ENCODE measurements at regions not wholly inside any gene's neighbourhood (a gene's known extent, or its start where the extent isn't known, plus 50 kb on each side); places are given as distances from the start of the nearest gene placed in this dataset.

GRCh38 chr12:74836567-74836966 lies 298.9 kb downstream of the ATXN7L3B start:
- Histone ChIP-seq H2AFZ (ENCODE audit: insufficient read depth, low read length, poor library complexity) (no peak overlapping the region), H3K27me3 (ENCODE audit: insufficient read depth, low read length) (no peaks in the 10 kb centered on the region), H3K9ac (ENCODE audit: low read length) (no peak overlapping the region), H3K27ac (ENCODE audit: low read depth, low read length) (no peak overlapping the region), H3K4me2 (ENCODE audit: low read length) (no peak overlapping the region), H3K9me3 (ENCODE audit: insufficient read depth, low read depth, low read length) (peaks cover 6% of the 10 kb centered on the region), H3K4me1 (ENCODE audit: control insufficient read depth in 1 of 2, insufficient read depth in 2 of 2, low read length in 2 of 2) (no peaks in the 10 kb centered on the region), H4K8ac (ENCODE audit: low read depth, low read length) (no peak overlapping the region), H2BK120ac (ENCODE audit: insufficient read depth, low read length, poor library complexity) (no peak overlapping the region), H2BK5ac (ENCODE audit: low read depth, low read length, poor library complexity) (no peak overlapping the region), H4K12ac (ENCODE audit: low read depth, low read length) (no peak overlapping the region), H3K14ac (ENCODE audit: low read length) (no peak overlapping the region), H3K18ac (ENCODE audit: low read length) (no peak overlapping the region), H4K91ac (ENCODE audit: low read depth, low read length) (no peak overlapping the region), H3K4me3 (ENCODE audit: low read depth, low read length) (no peak overlapping the region), H2BK12ac (ENCODE audit: low read length) (no peak overlapping the region), H3K79me1 (ENCODE audit: low read length) (no peaks in the 10 kb centered on the region), H2AK5ac (ENCODE audit: low read length) (no peak overlapping the region), H3K23ac (ENCODE audit: low read length) (no peak overlapping the region), H3K36me3 (ENCODE audit: control insufficient read depth in 1 of 2, insufficient read depth in 2 of 2, low read length in 2 of 2) (no peaks in the 10 kb centered on the region), H3K79me2 (ENCODE audit: control insufficient read depth, insufficient read depth, low read length, poor library complexity) (no peaks in the 10 kb centered on the region), H3K4ac (ENCODE audit: low read depth, low read length) (no peak overlapping the region)
- WGBS (ENCODE audit: extremely low coverage, insufficient coverage, insufficient read length), result no CpG with 5 or more reads among the region's 2 CpGs
- no peak for DNase-seq

DNA sequence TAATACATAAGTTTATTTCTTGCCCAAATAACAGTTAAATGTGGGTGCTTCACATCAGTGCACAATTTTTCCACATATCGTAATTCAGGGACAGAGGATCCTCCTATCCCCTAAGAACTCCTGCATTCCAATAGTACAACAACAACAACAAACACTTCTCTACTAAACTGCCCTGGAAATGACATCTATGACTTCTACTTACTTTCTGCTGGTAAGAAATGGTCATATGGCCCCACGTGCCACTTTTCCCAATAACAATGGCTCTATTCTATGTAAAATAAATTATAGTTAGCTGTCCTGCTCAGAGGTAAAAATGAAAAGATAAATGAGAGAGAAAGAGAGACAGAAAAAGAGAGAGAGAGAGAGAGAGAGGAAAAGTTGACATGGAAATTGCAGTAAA lies 308.5 kb downstream of the ATXN7L3B start:
- Histone ChIP-seq H3K14ac (ENCODE audit: low read length) (no peak overlapping the region), H3K4me3 (ENCODE audit: low read depth, low read length) (no peak overlapping the region), H3K79me1 (ENCODE audit: low read length) (no peaks in the 10 kb centered on the region), H3K36me3 (ENCODE audit: control insufficient read depth in 1 of 2, insufficient read depth in 2 of 2, low read length in 2 of 2) (no peaks in the 10 kb centered on the region), H4K8ac (ENCODE audit: low read depth, low read length) (no peak overlapping the region), H3K27ac (ENCODE audit: low read depth, low read length) (no peak overlapping the region), H3K9ac (ENCODE audit: low read length) (no peak overlapping the region), H3K23ac (ENCODE audit: low read length) (no peak overlapping the region), H3K4ac (ENCODE audit: low read depth, low read length) (no peak overlapping the region), H3K18ac (ENCODE audit: low read length) (no peak overlapping the region), H4K91ac (ENCODE audit: low read depth, low read length) (no peak overlapping the region), H3K9me3 (ENCODE audit: insufficient read depth, low read depth, low read length) (no peaks in the 10 kb centered on the region), H2BK12ac (ENCODE audit: low read length) (no peak overlapping the region), H3K79me2 (ENCODE audit: control insufficient read depth, insufficient read depth, low read length, poor library complexity) (no peaks in the 10 kb centered on the region), H2BK120ac (ENCODE audit: insufficient read depth, low read length, poor library complexity) (no peak overlapping the region), H2BK5ac (ENCODE audit: low read depth, low read length, poor library complexity) (no peak overlapping the region), H2AK5ac (ENCODE audit: low read length) (no peak overlapping the region), H3K4me1 (ENCODE audit: control insufficient read depth in 1 of 2, insufficient read depth in 2 of 2, low read length in 2 of 2) (no peaks in the 10 kb centered on the region), H4K12ac (ENCODE audit: low read depth, low read length) (no peak overlapping the region), H2AFZ (ENCODE audit: insufficient read depth, low read length, poor library complexity) (no peak overlapping the region), H3K4me2 (ENCODE audit: low read length) (no peak overlapping the region), H3K27me3 (ENCODE audit: insufficient read depth, low read length) (no peaks in the 10 kb centered on the region)
- no CpG with 5 or more reads among the region's 2 CpGs for WGBS (ENCODE audit: extremely low coverage, insufficient coverage, insufficient read length)
- no peak for DNase-seq

GRCh38 chr12:74847169-74847568 lies 309.5 kb downstream of the ATXN7L3B start:
- DNase-seq, result no peak
- no peak overlapping the region for H2AFZ ChIP-seq (ENCODE audit: insufficient read depth, low read length, poor library complexity)
- no peaks in the 10 kb centered on the region for H3K79me1 ChIP-seq (ENCODE audit: low read length)
- H4K91ac ChIP-seq (ENCODE audit: low read depth, low read length), result no peak overlapping the region
- no peak overlapping the region for H3K23ac ChIP-seq (ENCODE audit: low read length)
- H2BK120ac ChIP-seq (ENCODE audit: insufficient read depth, low read length, poor library complexity), result no peak overlapping the region
- H3K4me1 ChIP-seq (ENCODE audit: control insufficient read depth in 1 of 2, insufficient read depth in 2 of 2, low read length in 2 of 2), result no peaks in the 10 kb centered on the region
- no peak overlapping the region for H3K4ac ChIP-seq (ENCODE audit: low read depth, low read length)
- H3K4me3 ChIP-seq (ENCODE audit: low read depth, low read length), result no peak overlapping the region
- H3K27me3 ChIP-seq (ENCODE audit: insufficient read depth, low read length), result no peaks in the 10 kb centered on the region
- H2BK5ac ChIP-seq (ENCODE audit: low read depth, low read length, poor library complexity), result no peak overlapping the region
- no peak overlapping the region for H3K14ac ChIP-seq (ENCODE audit: low read length)
- H3K9me3 ChIP-seq (ENCODE audit: insufficient read depth, low read depth, low read length), result no peaks in the 10 kb centered on the region
- no peak overlapping the region for H4K8ac ChIP-seq (ENCODE audit: low read depth, low read length)
- no peak overlapping the region for H4K12ac ChIP-seq (ENCODE audit: low read depth, low read length)
- no peaks in the 10 kb centered on the region for H3K36me3 ChIP-seq (ENCODE audit: control insufficient read depth in 1 of 2, insufficient read depth in 2 of 2, low read length in 2 of 2)
- H3K4me2 ChIP-seq (ENCODE audit: low read length), result no peak overlapping the region
- no peak overlapping the region for H2AK5ac ChIP-seq (ENCODE audit: low read length)
- no peak overlapping the region for H3K18ac ChIP-seq (ENCODE audit: low read length)
- no peak overlapping the region for H3K27ac ChIP-seq (ENCODE audit: low read depth, low read length)
- WGBS (ENCODE audit: extremely low coverage, insufficient coverage, insufficient read length), result no CpG with 5 or more reads among the region's 5 CpGs
- no peak overlapping the region for H3K9ac ChIP-seq (ENCODE audit: low read length)
- H3K79me2 ChIP-seq (ENCODE audit: control insufficient read depth, insufficient read depth, low read length, poor library complexity), result no peaks in the 10 kb centered on the region
- no peak overlapping the region for H2BK12ac ChIP-seq (ENCODE audit: low read length)

- Histone ChIP-seq H4K8ac (ENCODE audit: low read depth, low read length) (no peak overlapping the region), H3K23ac (ENCODE audit: low read length) (no peak overlapping the region), H3K79me1 (ENCODE audit: low read length) (no peaks in the 10 kb centered on the region), H4K91ac (ENCODE audit: low read depth, low read length) (no peak overlapping the region), H3K4me3 (ENCODE audit: low read depth, low read length) (no peak overlapping the region), H2BK12ac (ENCODE audit: low read length) (no peak overlapping the region), H3K4me1 (ENCODE audit: control insufficient read depth in 1 of 2, insufficient read depth in 2 of 2, low read length in 2 of 2) (no peaks in the 10 kb centered on the region), H3K9ac (ENCODE audit: low read length) (no peak overlapping the region), H3K36me3 (ENCODE audit: control insufficient read depth in 1 of 2, insufficient read depth in 2 of 2, low read length in 2 of 2) (no peaks in the 10 kb centered on the region), H2BK5ac (ENCODE audit: low read depth, low read length, poor library complexity) (no peak overlapping the region), H3K27me3 (ENCODE audit: insufficient read depth, low read length) (no peaks in the 10 kb centered on the region), H3K27ac (ENCODE audit: low read depth, low read length) (no peak overlapping the region), H3K4me2 (ENCODE audit: low read length) (no peak overlapping the region), H4K12ac (ENCODE audit: low read depth, low read length) (no peak overlapping the region), H3K9me3 (ENCODE audit: insufficient read depth, low read depth, low read length) (no peaks in the 10 kb centered on the region), H2AFZ (ENCODE audit: insufficient read depth, low read length, poor library complexity) (no peak overlapping the region), H2BK120ac (ENCODE audit: insufficient read depth, low read length, poor library complexity) (no peak overlapping the region), H2AK5ac (ENCODE audit: low read length) (no peak overlapping the region), H3K79me2 (ENCODE audit: control insufficient read depth, insufficient read depth, low read length, poor library complexity) (no peaks in the 10 kb centered on the region), H3K4ac (ENCODE audit: low read depth, low read length) (no peak overlapping the region), H3K14ac (ENCODE audit: low read length) (no peak overlapping the region), H3K18ac (ENCODE audit: low read length) (no peak overlapping the region)
- no peak for DNase-seq
- WGBS (ENCODE audit: extremely low coverage, insufficient coverage, insufficient read length), result no CpG with 5 or more reads among the region's 2 CpGs
These were observed 310.4 kb downstream of the ATXN7L3B start for GRCh38 chr12:74848006-74848405.
